ENCODE measurements at regions not wholly inside any gene's neighbourhood (a gene's known extent, or its start where the extent isn't known, plus 50 kb on each side); places are given as distances from the start of the nearest gene placed in this dataset.

- Histone ChIP-seq H3K9me3 (ENCODE audit: control insufficient read depth, insufficient read depth, low read depth, low read length) (no peaks in the 10 kb centered on the region), H3K27me3 (ENCODE audit: control insufficient read depth, insufficient read depth, low read length) (no peaks in the 10 kb centered on the region), H4K20me1 (ENCODE audit: control insufficient read depth, extremely low read depth, insufficient read depth, low read length) (no peaks in the 10 kb centered on the region), H3K9ac (ENCODE audit: insufficient read depth, low read length) (no peak overlapping the region), H3K27ac (ENCODE audit: insufficient read depth, low read length) (no peak overlapping the region), H3K4me1 (ENCODE audit: control insufficient read depth, extremely low read depth, insufficient read depth, low read length) (peaks cover 6% of the 10 kb centered on the region), H3K36me3 (ENCODE audit: control insufficient read depth, insufficient read depth, low read length) (no peaks in the 10 kb centered on the region), H3K79me2 (ENCODE audit: control insufficient read depth, insufficient read depth, low read length) (no peaks in the 10 kb centered on the region), H3K4me2 (ENCODE audit: extremely low read depth, insufficient read depth, low read length) (no peak overlapping the region), H2AFZ (ENCODE audit: low read length) (no peak overlapping the region), H3K4me3 (replicated peaks in 1 of 4; ENCODE audit: control extremely low read depth in 1 of 4, insufficient read depth in 1 of 4, low read depth in 3 of 4, low read length in 4 of 4) (no peak overlapping the region)
- DNase-seq (ENCODE audit: low read depth in 2 of 2) = no peak
- TF ChIP-seq, protein P1, sequence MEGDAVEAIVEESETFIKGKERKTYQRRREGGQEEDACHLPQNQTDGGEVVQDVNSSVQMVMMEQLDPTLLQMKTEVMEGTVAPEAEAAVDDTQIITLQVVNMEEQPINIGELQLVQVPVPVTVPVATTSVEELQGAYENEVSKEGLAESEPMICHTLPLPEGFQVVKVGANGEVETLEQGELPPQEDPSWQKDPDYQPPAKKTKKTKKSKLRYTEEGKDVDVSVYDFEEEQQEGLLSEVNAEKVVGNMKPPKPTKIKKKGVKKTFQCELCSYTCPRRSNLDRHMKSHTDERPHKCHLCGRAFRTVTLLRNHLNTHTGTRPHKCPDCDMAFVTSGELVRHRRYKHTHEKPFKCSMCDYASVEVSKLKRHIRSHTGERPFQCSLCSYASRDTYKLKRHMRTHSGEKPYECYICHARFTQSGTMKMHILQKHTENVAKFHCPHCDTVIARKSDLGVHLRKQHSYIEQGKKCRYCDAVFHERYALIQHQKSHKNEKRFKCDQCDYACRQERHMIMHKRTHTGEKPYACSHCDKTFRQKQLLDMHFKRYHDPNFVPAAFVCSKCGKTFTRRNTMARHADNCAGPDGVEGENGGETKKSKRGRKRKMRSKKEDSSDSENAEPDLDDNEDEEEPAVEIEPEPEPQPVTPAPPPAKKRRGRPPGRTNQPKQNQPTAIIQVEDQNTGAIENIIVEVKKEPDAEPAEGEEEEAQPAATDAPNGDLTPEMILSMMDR (conservative IDR thresholded peaks at IDR 0.05 in 1 of 2, IDR thresholded peaks at IDR 0.05 in 1 of 2; ENCODE audit: low read depth in 1 of 2, low read length in 2 of 2) = no peak
- no peak for TF ChIP-seq EZH2 (IDR thresholded peaks at IDR 0.05; ENCODE audit: low read length, missing control alignments)
Measured at GRCh38 chr3:64359735-64360134, 134.5 kb upstream of the PRICKLE2 start.

- Histone ChIP-seq H3K4me3 (replicated peaks in 1 of 4; ENCODE audit: control extremely low read depth in 1 of 4, insufficient read depth in 1 of 4, low read depth in 3 of 4, low read length in 4 of 4) (no peak overlapping the region), H3K36me3 (ENCODE audit: control insufficient read depth, insufficient read depth, low read length) (no peaks in the 10 kb centered on the region), H2AFZ (ENCODE audit: low read length) (no peak overlapping the region), H3K27me3 (ENCODE audit: control insufficient read depth, insufficient read depth, low read length) (no peaks in the 10 kb centered on the region), H3K9ac (ENCODE audit: insufficient read depth, low read length) (no peak overlapping the region), H3K4me2 (ENCODE audit: extremely low read depth, insufficient read depth, low read length) (no peak overlapping the region), H4K20me1 (ENCODE audit: control insufficient read depth, extremely low read depth, insufficient read depth, low read length) (no peaks in the 10 kb centered on the region), H3K4me1 (ENCODE audit: control insufficient read depth, extremely low read depth, insufficient read depth, low read length) (peaks cover 6% of the 10 kb centered on the region), H3K27ac (ENCODE audit: insufficient read depth, low read length) (no peak overlapping the region), H3K79me2 (ENCODE audit: control insufficient read depth, insufficient read depth, low read length) (no peaks in the 10 kb centered on the region), H3K9me3 (ENCODE audit: control insufficient read depth, insufficient read depth, low read depth, low read length) (no peaks in the 10 kb centered on the region)
- no peak for DNase-seq (ENCODE audit: low read depth in 2 of 2)
- TF ChIP-seq, protein P1 (conservative IDR thresholded peaks at IDR 0.05 in 1 of 2, IDR thresholded peaks at IDR 0.05 in 1 of 2; ENCODE audit: low read depth in 1 of 2, low read length in 2 of 2) = no peak
- no peak for TF ChIP-seq EZH2 (IDR thresholded peaks at IDR 0.05; ENCODE audit: low read length, missing control alignments)
Measured at GRCh38 chr3:64358853-64359252, 133.6 kb upstream of the PRICKLE2 start.

- TF ChIP-seq EZH2 (IDR thresholded peaks at IDR 0.05; ENCODE audit: low read length, missing control alignments) = no peak
- TF ChIP-seq, protein P1 (conservative IDR thresholded peaks at IDR 0.05 in 1 of 2, IDR thresholded peaks at IDR 0.05 in 1 of 2; ENCODE audit: low read depth in 1 of 2, low read length in 2 of 2) = no peak
- peaks cover 6% of the 10 kb centered on the region for H3K4me1 ChIP-seq (ENCODE audit: control insufficient read depth, extremely low read depth, insufficient read depth, low read length)
- no peaks in the 10 kb centered on the region for H3K79me2 ChIP-seq (ENCODE audit: control insufficient read depth, insufficient read depth, low read length)
- H3K9me3 ChIP-seq (ENCODE audit: control insufficient read depth, insufficient read depth, low read depth, low read length) = no peaks in the 10 kb centered on the region
- H3K27me3 ChIP-seq (ENCODE audit: control insufficient read depth, insufficient read depth, low read length) = no peaks in the 10 kb centered on the region
- DNase-seq (ENCODE audit: low read depth in 2 of 2) = no peak
- no peak overlapping the region for H3K4me2 ChIP-seq (ENCODE audit: extremely low read depth, insufficient read depth, low read length)
- H3K36me3 ChIP-seq (ENCODE audit: control insufficient read depth, insufficient read depth, low read length) = no peaks in the 10 kb centered on the region
- H3K27ac ChIP-seq (ENCODE audit: insufficient read depth, low read length) = no peak overlapping the region
- no peak overlapping the region for H3K4me3 ChIP-seq (replicated peaks in 1 of 4; ENCODE audit: control extremely low read depth in 1 of 4, insufficient read depth in 1 of 4, low read depth in 3 of 4, low read length in 4 of 4)
- no peak overlapping the region for H3K9ac ChIP-seq (ENCODE audit: insufficient read depth, low read length)
- H4K20me1 ChIP-seq (ENCODE audit: control insufficient read depth, extremely low read depth, insufficient read depth, low read length) = no peaks in the 10 kb centered on the region
- no peak overlapping the region for H2AFZ ChIP-seq (ENCODE audit: low read length)
Measured at GRCh38 chr3:64358176-64358575, 132.9 kb upstream of the PRICKLE2 start.
